Neutrophil (primary cell): ENCODE measurements at regions not wholly inside any gene's neighbourhood (a gene's known extent, or its start where the extent isn't known, plus 50 kb on each side); places are given as distances from the start of the nearest gene placed in this dataset.

Source experiments
- H3K27ac ChIP-seq: fragments of 200-600 bp; sonication (generic); 2 replicates; pipeline ENCODE4 v1.5.1; 2016; ENCODE audit warnings: mild to moderate bottlenecking, moderate library complexity
- H3K27me3 ChIP-seq: fragments of 200-600 bp; sonication (generic); 2 replicates; pipeline ENCODE4 v1.6.0; 2016; ENCODE audit warnings: mild to moderate bottlenecking
- H3K36me3 ChIP-seq: fragments of 200-600 bp; sonication (generic); 2 replicates; pipeline ENCODE4 v1.5.1; 2017
- H3K4me1 ChIP-seq, 2 experiments: fragments of 200-600 bp in 1 of 2; sonication (generic) in 1 of 2; 1 replicate in 1 of 2; 2 replicates in 1 of 2; pipeline versions ENCODE4 v1.5.1 to v1.6.1; 2013 to 2016; ENCODE audit warnings: low read depth in 1 of 2, low read length in 1 of 2, mild to moderate bottlenecking in 1 of 2, moderate library complexity in 1 of 2; ENCODE audit not compliant: control insufficient read depth in 1 of 2, insufficient read depth in 1 of 2
- H3K4me3 ChIP-seq, 2 experiments: fragments of 200-600 bp in 1 of 2; sonication (generic) in 1 of 2; 1 replicate in 1 of 2; 2 replicates in 1 of 2; pipeline ENCODE4 v1.5.1; 2013 to 2016; ENCODE audit warnings: low read depth in 1 of 2, low read length in 1 of 2, mild to moderate bottlenecking in 1 of 2, moderate library complexity in 1 of 2
- H3K9me3 ChIP-seq: fragments of 200-600 bp; sonication (generic); 2 replicates; pipeline ENCODE4 v1.5.1; 2016
- CTCF ChIP-seq: fragments of 200-600 bp; sonication (generic); IDR thresholded peaks from 2 replicates; pipeline ENCODE4 v1.5.1; 2016; ENCODE audit warnings: antibody characterized with exemption

GRCh38 chr20:63119963-63120807 lies 95.7 kb downstream of the YTHDF1 start:
- H3K9me3 ChIP-seq: no peaks in the 10 kb centered on the region
- H3K27me3 ChIP-seq: peaks cover 23% of the 10 kb centered on the region
- no peak for TF ChIP-seq CTCF
- H3K4me1 ChIP-seq: no peaks in the 10 kb centered on the region
- H3K36me3 ChIP-seq: no peaks in the 10 kb centered on the region
- H3K27ac ChIP-seq: no peak overlapping the region
- no peak overlapping the region for H3K4me3 ChIP-seq

GRCh38 chr20:63119121-63119962 lies 96.6 kb downstream of the YTHDF1 start:
- Histone ChIP-seq H3K36me3 (no peaks in the 10 kb centered on the region), H3K27ac (no peak overlapping the region), H3K9me3 (no peaks in the 10 kb centered on the region), H3K4me3 (no peak overlapping the region), H3K27me3 (peaks cover 28% of the 10 kb centered on the region), H3K4me1 (no peaks in the 10 kb centered on the region)
- TF ChIP-seq CTCF: no peak

- no peaks in the 10 kb centered on the region for H3K9me3 ChIP-seq
- H3K36me3 ChIP-seq: no peaks in the 10 kb centered on the region
- no peak for TF ChIP-seq CTCF
- no peaks in the 10 kb centered on the region for H3K4me1 ChIP-seq
- no peak overlapping the region for H3K27ac ChIP-seq
- H3K4me3 ChIP-seq: no peak overlapping the region
- H3K27me3 ChIP-seq: peaks cover 36% of the 10 kb centered on the region
Measured at GRCh38 chr20:63118303-63119120, 97.4 kb downstream of the YTHDF1 start.

DNA sequence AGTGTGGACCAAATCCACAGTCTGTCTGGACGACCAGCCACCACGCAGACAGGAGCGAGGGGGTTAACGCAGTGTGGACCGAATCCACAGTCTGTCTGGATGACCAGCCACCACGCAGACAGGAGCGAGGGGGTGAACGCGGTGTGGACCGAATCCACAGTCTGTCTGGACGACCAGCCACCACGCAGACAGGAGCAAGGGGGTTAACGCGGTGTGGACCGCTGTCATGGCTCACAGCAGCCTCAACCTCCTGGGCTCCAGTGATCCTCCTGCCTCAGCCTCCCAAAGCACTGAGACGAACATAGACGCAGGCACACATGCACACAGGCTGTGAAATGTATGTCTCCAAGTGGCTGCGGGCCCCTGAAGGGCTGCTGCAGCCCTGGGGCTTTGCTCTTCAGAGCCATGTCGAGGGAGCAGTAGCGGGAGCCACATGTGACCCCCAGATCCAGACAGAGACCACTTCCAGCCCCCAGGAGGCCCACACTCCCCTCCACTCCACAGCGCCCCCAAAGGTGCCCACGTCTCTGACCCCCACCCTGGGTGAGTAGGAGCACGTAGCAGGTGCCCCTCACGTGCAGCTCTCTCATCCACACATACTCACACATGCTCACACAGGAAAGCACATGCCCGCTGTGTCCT lies 98.1 kb downstream of the YTHDF1 start:
- H3K4me3 ChIP-seq: no peak overlapping the region
- no peak for TF ChIP-seq CTCF
- H3K36me3 ChIP-seq: no peaks in the 10 kb centered on the region
- no peak overlapping the region for H3K27ac ChIP-seq
- H3K4me1 ChIP-seq: no peaks in the 10 kb centered on the region
- H3K27me3 ChIP-seq: peaks cover 44% of the 10 kb centered on the region
- no peaks in the 10 kb centered on the region for H3K9me3 ChIP-seq

GRCh38 chr20:63117151-63117550 lies 98.8 kb downstream of the YTHDF1 start:
- no peaks in the 10 kb centered on the region for H3K4me1 ChIP-seq
- peaks cover 48% of the 10 kb centered on the region for H3K27me3 ChIP-seq
- no peak overlapping the region for H3K4me3 ChIP-seq
- no peaks in the 10 kb centered on the region for H3K9me3 ChIP-seq
- no peak overlapping the region for H3K27ac ChIP-seq
- H3K36me3 ChIP-seq: no peaks in the 10 kb centered on the region
- no peak for TF ChIP-seq CTCF
